Stimulated activated effector memory CD8-positive, alpha-beta T cell treated with anti-CD3 and anti-CD28 coated beads, Interleukin-12 subunit alpha, Interleukin-12 subunit beta, amount 100 ng/mL, for 72 hours (primary cell): ENCODE measurements at regions not wholly inside any gene's neighbourhood (a gene's known extent, or its start where the extent isn't known, plus 50 kb on each side); places are given as distances from the start of the nearest gene placed in this dataset.
A peak's percentile ranks its signal among the peaks of the same experiment; 100 is the strongest.
"Not testable (repeated sequence)": the region's sequence is repeated elsewhere in the genome, so short reads cannot be mapped to it uniquely, and the experiment has no call there.

ENCODE experiments used
- ATAC-seq: fragments of 150-1000 bp; cut with Tn5 transposase; 2 replicates; pipeline ENCODE4 v1.10.0; 2021
- DNase-seq, 2 donors: peaks; one replicate each; pipeline ENCODE4 v3.0.0; 2021 to 2022; ENCODE audit warnings: low spot score in 2 of 2
- H3K27ac Mint-ChIP-seq: one replicate; pipeline ENCODE4 v1.8.0; 2022; ENCODE audit warnings: mild to moderate bottlenecking, mixed read lengths
- H3K36me3 Mint-ChIP-seq: one replicate; pipeline ENCODE4 v1.8.0; 2022; ENCODE audit warnings: mild to moderate bottlenecking, mixed read lengths
- H3K4me1 Mint-ChIP-seq: one replicate; pipeline ENCODE4 v1.8.0; 2022; ENCODE audit warnings: mixed read lengths
- H3K4me3 Mint-ChIP-seq: one replicate; pipeline ENCODE4 v1.8.0; 2022; ENCODE audit warnings: mild to moderate bottlenecking, mixed read lengths
- H3K9me3 Mint-ChIP-seq: one replicate; pipeline ENCODE4 v1.8.0; 2022; ENCODE audit warnings: mixed read lengths

- ATAC-seq (no peak), DNase-seq (no peak)
- H3K27ac Mint-ChIP-seq, result no peak overlapping the region
- H3K36me3 Mint-ChIP-seq, result no peaks in the 10 kb centered on the region
- no peaks in the 10 kb centered on the region for H3K9me3 Mint-ChIP-seq
- H3K4me3 Mint-ChIP-seq, result no peak overlapping the region
- H3K4me1 Mint-ChIP-seq, result no peaks in the 10 kb centered on the region
Measured at GRCh38 chr7:121610243-121610642, 214.1 kb upstream of the FAM3C start.

GRCh38 chr7:121609208-121609607, 213.1 kb upstream of the FAM3C start:
- ATAC-seq (no peak), DNase-seq (no peak)
- Mint-ChIP-seq H3K27ac (no peak overlapping the region), H3K4me3 (no peak overlapping the region), H3K4me1 (no peaks in the 10 kb centered on the region), H3K36me3 (no peaks in the 10 kb centered on the region), H3K9me3 (no peaks in the 10 kb centered on the region)

GRCh38 chr7:121608785-121609184, 212.7 kb upstream of the FAM3C start:
- Mint-ChIP-seq H3K4me1 (no peaks in the 10 kb centered on the region), H3K27ac (no peak overlapping the region), H3K9me3 (no peaks in the 10 kb centered on the region), H3K4me3 (no peak overlapping the region), H3K36me3 (no peaks in the 10 kb centered on the region)
- DNase-seq (no peak), ATAC-seq (no peak)

GRCh38 chr7:121608183-121608582, 212.1 kb upstream of the FAM3C start:
- not testable (repeated sequence) for H3K4me1 Mint-ChIP-seq, ATAC-seq, DNase-seq, H3K27ac Mint-ChIP-seq, H3K9me3 Mint-ChIP-seq, H3K4me3 Mint-ChIP-seq, H3K36me3 Mint-ChIP-seq

GRCh38 chr7:121605317-121605680, 209.2 kb upstream of the FAM3C start:
- no peaks in the 10 kb centered on the region for H3K4me1 Mint-ChIP-seq
- no peak overlapping the region for H3K27ac Mint-ChIP-seq
- DNase-seq (no peak), ATAC-seq (no peak)
- no peaks in the 10 kb centered on the region for H3K36me3 Mint-ChIP-seq
- H3K4me3 Mint-ChIP-seq, result no peak overlapping the region
- no peaks in the 10 kb centered on the region for H3K9me3 Mint-ChIP-seq

- no peak overlapping the region for H3K27ac Mint-ChIP-seq
- no peak for ATAC-seq
- H3K4me3 Mint-ChIP-seq, result no peak overlapping the region
- H3K36me3 Mint-ChIP-seq, result no peaks in the 10 kb centered on the region
- H3K4me1 Mint-ChIP-seq, result no peaks in the 10 kb centered on the region
- no peaks in the 10 kb centered on the region for H3K9me3 Mint-ChIP-seq
- no peak for DNase-seq
Measured at GRCh38 chr7:121604627-121605316, 208.7 kb upstream of the FAM3C start.

- ATAC-seq (no peak), DNase-seq (no peak)
- Mint-ChIP-seq H3K9me3 (no peaks in the 10 kb centered on the region), H3K36me3 (no peaks in the 10 kb centered on the region), H3K27ac (no peak overlapping the region), H3K4me1 (no peaks in the 10 kb centered on the region), H3K4me3 (no peak overlapping the region)
Measured at GRCh38 chr7:121603886-121604285, 207.8 kb upstream of the FAM3C start.

GRCh38 chr7:121599887-121600286, 203.8 kb upstream of the FAM3C start:
- no peaks in the 10 kb centered on the region for H3K4me1 Mint-ChIP-seq
- no peak overlapping the region for H3K4me3 Mint-ChIP-seq
- H3K9me3 Mint-ChIP-seq, result no peaks in the 10 kb centered on the region
- DNase-seq (no peak), ATAC-seq (no peak)
- no peaks in the 10 kb centered on the region for H3K36me3 Mint-ChIP-seq
- no peak overlapping the region for H3K27ac Mint-ChIP-seq

GRCh38 chr7:121595758-121596696, 199.9 kb upstream of the FAM3C start:
- Mint-ChIP-seq H3K4me3 (no peak overlapping the region), H3K4me1 (no peaks in the 10 kb centered on the region), H3K36me3 (no peaks in the 10 kb centered on the region), H3K27ac (no peak overlapping the region), H3K9me3 (no peaks in the 10 kb centered on the region)
- no peak for ATAC-seq
- DNase-seq, result no peak

- H3K9me3 Mint-ChIP-seq, result no peaks in the 10 kb centered on the region
- no peak for DNase-seq
- no peaks in the 10 kb centered on the region for H3K4me1 Mint-ChIP-seq
- no peak overlapping the region for H3K4me3 Mint-ChIP-seq
- ATAC-seq, result no peak
- no peak overlapping the region for H3K27ac Mint-ChIP-seq
- H3K36me3 Mint-ChIP-seq, result no peaks in the 10 kb centered on the region
Measured at GRCh38 chr7:121591926-121592325, 195.8 kb upstream of the FAM3C start.

GRCh38 chr7:121587435-121587834, 191.3 kb upstream of the FAM3C start:
- Mint-ChIP-seq H3K4me3 (no peak overlapping the region), H3K36me3 (no peaks in the 10 kb centered on the region)
- ATAC-seq, result no peak

GRCh38 chr7:121582258-121582657, 186.2 kb upstream of the FAM3C start:
- no peak for ATAC-seq
- Mint-ChIP-seq H3K9me3 (no peaks in the 10 kb centered on the region), H3K4me1 (no peaks in the 10 kb centered on the region)

More at GRCh38 chr7:121587435-121587834, 191.3 kb upstream of the FAM3C start:
- no peaks in the 10 kb centered on the region for H3K4me1 Mint-ChIP-seq
- no peak for DNase-seq
- no peaks in the 10 kb centered on the region for H3K9me3 Mint-ChIP-seq
- H3K27ac Mint-ChIP-seq, result no peak overlapping the region

GRCh38 chr7:121579639-121580038, 183.5 kb upstream of the FAM3C start:
- Mint-ChIP-seq H3K4me1 (no peaks in the 10 kb centered on the region), H3K4me3 (no peak overlapping the region), H3K27ac (no peak overlapping the region), H3K9me3 (no peaks in the 10 kb centered on the region), H3K36me3 (no peaks in the 10 kb centered on the region)
- ATAC-seq (no peak), DNase-seq (no peak)

More at GRCh38 chr7:121582258-121582657, 186.2 kb upstream of the FAM3C start:
- no peak overlapping the region for H3K4me3 Mint-ChIP-seq
- no peaks in the 10 kb centered on the region for H3K36me3 Mint-ChIP-seq
- DNase-seq, result no peak
- H3K27ac Mint-ChIP-seq, result no peak overlapping the region

- Mint-ChIP-seq H3K27ac (no peak overlapping the region), H3K4me3 (no peak overlapping the region)
Measured at GRCh38 chr7:121578669-121579068, 182.6 kb upstream of the FAM3C start.

GRCh38 chr7:121576148-121576917, 180.2 kb upstream of the FAM3C start:
- no peaks in the 10 kb centered on the region for H3K9me3 Mint-ChIP-seq

More at GRCh38 chr7:121578669-121579068, 182.6 kb upstream of the FAM3C start:
- Mint-ChIP-seq H3K36me3 (no peaks in the 10 kb centered on the region), H3K9me3 (no peaks in the 10 kb centered on the region), H3K4me1 (no peaks in the 10 kb centered on the region)
- peak; percentile 69 for ATAC-seq
- DNase-seq, result no peak

More at GRCh38 chr7:121576148-121576917, 180.2 kb upstream of the FAM3C start:
- peak; percentile 28 for ATAC-seq
- Mint-ChIP-seq H3K27ac (no peak overlapping the region), H3K36me3 (no peaks in the 10 kb centered on the region), H3K4me1 (no peaks in the 10 kb centered on the region), H3K4me3 (no peak overlapping the region)
- no peak for DNase-seq
